ENCODE measurements at regions not wholly inside any gene's neighbourhood (a gene's known extent, or its start where the extent isn't known, plus 50 kb on each side); places are given as distances from the start of the nearest gene placed in this dataset.

GRCh38 chr10:105714728-105715127 is 1073.6 kb downstream of the SORCS3 start:
- no peak for FAIRE-seq

GRCh38 chr10:105707603-105708002 is 1066.5 kb downstream of the SORCS3 start:
- no peak for FAIRE-seq

- no peak for FAIRE-seq
Observed at GRCh38 chr10:105706281-105707026, 1065.4 kb downstream of the SORCS3 start.

- no peak for FAIRE-seq
Observed at GRCh38 chr10:105702211-105702610, 1061.1 kb downstream of the SORCS3 start.

GRCh38 chr10:105700218-105700617 is 1059.1 kb downstream of the SORCS3 start:
- FAIRE-seq = no peak

- no peak for FAIRE-seq
Observed at GRCh38 chr10:105699504-105699903, 1058.4 kb downstream of the SORCS3 start.

GRCh38 chr10:105698592-105698991 is 1057.5 kb downstream of the SORCS3 start:
- FAIRE-seq = no peak

- no peak for FAIRE-seq
Observed at GRCh38 chr10:105697290-105697780, 1056.2 kb downstream of the SORCS3 start.

- no peak for FAIRE-seq
Observed at GRCh38 chr10:105691811-105692210, 1050.7 kb downstream of the SORCS3 start.

GRCh38 chr10:105682911-105683310 is 1041.8 kb downstream of the SORCS3 start:
- FAIRE-seq = no peak

- FAIRE-seq = no peak
Observed at GRCh38 chr10:105681051-105681450, 1040.0 kb downstream of the SORCS3 start.

- no peak for FAIRE-seq
Observed at GRCh38 chr10:105679781-105680180, 1038.7 kb downstream of the SORCS3 start.

GRCh38 chr10:105675333-105675732 is 1034.2 kb downstream of the SORCS3 start:
- FAIRE-seq = no peak

- no peak for FAIRE-seq
Observed at GRCh38 chr10:105674448-105674847, 1033.4 kb downstream of the SORCS3 start.

GRCh38 chr10:105658696-105659095 is 1017.6 kb downstream of the SORCS3 start:
- FAIRE-seq = no peak

- FAIRE-seq = no peak
Observed at GRCh38 chr10:105656856-105657255, 1015.8 kb downstream of the SORCS3 start.

- FAIRE-seq = no peak
Observed at GRCh38 chr10:105650306-105650705, 1009.2 kb downstream of the SORCS3 start.

- no peak for FAIRE-seq
Observed at GRCh38 chr10:105647354-105647753, 1006.3 kb downstream of the SORCS3 start.

- FAIRE-seq = no peak
Observed at GRCh38 chr10:105644978-105645377, 1003.9 kb downstream of the SORCS3 start.

- FAIRE-seq = no peak
Observed at GRCh38 chr10:105644559-105644958, 1003.5 kb downstream of the SORCS3 start.

- no peak for FAIRE-seq
Observed at GRCh38 chr10:105644091-105644490, 1003.0 kb downstream of the SORCS3 start.

- no peak for FAIRE-seq
Observed at GRCh38 chr10:105643660-105644059, 1002.6 kb downstream of the SORCS3 start.

- FAIRE-seq = no peak
Observed at GRCh38 chr10:105634281-105634680, 993.2 kb downstream of the SORCS3 start.

- FAIRE-seq = no peak
Observed at GRCh38 chr10:105615715-105616365, 974.8 kb downstream of the SORCS3 start.

Data from islet of Langerhans (tissue), 1 donor.